Subcutaneous abdominal adipose tissue (tissue), 5 donors: ENCODE measurements at regions not wholly inside any gene's neighbourhood (a gene's known extent, or its start where the extent isn't known, plus 50 kb on each side); places are given as distances from the start of the nearest gene placed in this dataset.

ENCODE experiments used
- H3K27ac ChIP-seq: one replicate; pipeline ENCODE4 v1.7.0; 2013; ENCODE audit warnings: low read depth, mild to moderate bottlenecking, inconsistent platforms, low read length, moderate library complexity
- H3K27me3 ChIP-seq, 5 donors: one replicate each; pipeline ENCODE4 v1.7.0; 2013; ENCODE audit warnings: low read length in 5 of 5, inconsistent platforms in 1 of 5; ENCODE audit not compliant: control insufficient read depth in 5 of 5, insufficient read depth in 4 of 5
- H3K36me3 ChIP-seq, 5 donors: one replicate each; pipeline ENCODE4 v1.7.0; 2013; ENCODE audit warnings: low read length in 5 of 5; ENCODE audit not compliant: control insufficient read depth in 5 of 5, insufficient read depth in 5 of 5
- H3K4me1 ChIP-seq, 5 donors: one replicate each; pipeline ENCODE4 v1.7.0; 2013; ENCODE audit warnings: low read length in 5 of 5, mild to moderate bottlenecking in 3 of 5, moderate library complexity in 1 of 5; ENCODE audit not compliant: control insufficient read depth in 5 of 5, insufficient read depth in 5 of 5
- H3K4me3 ChIP-seq, 5 donors: one replicate each; pipeline ENCODE4 v1.7.0; 2013; ENCODE audit warnings: low read length in 5 of 5, low read depth in 1 of 5
- H3K9ac ChIP-seq, 5 donors: one replicate each; pipeline ENCODE4 v1.7.0; 2013; ENCODE audit warnings: low read length in 5 of 5, mild to moderate bottlenecking in 4 of 5, moderate library complexity in 3 of 5
- H3K9me3 ChIP-seq, 5 donors: one replicate each; pipeline ENCODE4 v1.7.0; 2013; ENCODE audit warnings: low read length in 5 of 5; ENCODE audit not compliant: control insufficient read depth in 5 of 5
- donor health status: healthy.
- donor health status: healthy.
- donor health status: healthy.
- donor health status: healthy.
- donor health status: healthy.

DNA sequence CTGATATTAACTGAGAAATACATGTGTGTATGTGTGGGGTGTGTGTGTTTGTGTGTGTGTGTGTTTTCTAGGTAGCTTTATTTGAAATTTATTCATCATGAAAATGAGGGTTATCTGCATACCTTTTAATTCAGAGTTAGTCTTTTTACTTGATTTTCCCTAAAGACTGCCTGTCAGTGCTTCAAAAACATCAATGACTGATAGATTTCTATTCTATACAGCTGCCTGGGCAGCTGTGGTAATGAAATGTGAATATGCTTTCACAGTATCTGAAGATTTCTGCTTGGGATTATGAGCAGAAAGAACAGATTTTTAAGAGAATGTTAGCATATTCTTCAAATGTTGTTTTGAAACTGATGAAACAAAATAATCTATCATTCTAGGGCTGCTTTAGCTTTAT lies 119.7 kb upstream of the ZRANB2 start:
- Histone ChIP-seq H3K27me3 (no peaks in the 10 kb centered on the region), H3K4me1 (no peaks in the 10 kb centered on the region), H3K9me3 (no peaks in the 10 kb centered on the region), H3K27ac (no peak overlapping the region), H3K9ac (no peak overlapping the region), H3K4me3 (no peak overlapping the region), H3K36me3 (no peaks in the 10 kb centered on the region)

DNA sequence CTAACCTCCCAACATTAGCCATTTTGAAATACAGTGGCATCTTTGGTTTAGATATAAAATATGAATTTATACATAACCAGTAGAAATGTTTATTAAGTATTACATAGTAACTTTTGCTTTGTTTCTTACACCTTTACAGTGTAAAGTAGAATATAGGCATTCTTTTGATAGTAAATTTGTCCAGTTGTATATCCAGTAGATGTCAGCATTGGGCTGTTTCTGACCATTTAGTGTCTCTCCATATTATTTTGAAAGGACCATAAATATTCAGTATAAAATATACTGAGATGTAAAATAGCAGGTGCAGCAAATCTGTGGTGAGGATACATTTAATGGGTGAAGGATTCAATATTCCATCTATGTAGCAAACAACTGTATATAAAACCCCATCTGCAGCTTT lies 115.8 kb upstream of the ZRANB2 start:
- Histone ChIP-seq H3K9me3 (no peaks in the 10 kb centered on the region), H3K27me3 (no peaks in the 10 kb centered on the region), H3K27ac (no peak overlapping the region), H3K9ac (no peak overlapping the region), H3K36me3 (no peaks in the 10 kb centered on the region), H3K4me3 (no peak overlapping the region), H3K4me1 (no peaks in the 10 kb centered on the region)

DNA sequence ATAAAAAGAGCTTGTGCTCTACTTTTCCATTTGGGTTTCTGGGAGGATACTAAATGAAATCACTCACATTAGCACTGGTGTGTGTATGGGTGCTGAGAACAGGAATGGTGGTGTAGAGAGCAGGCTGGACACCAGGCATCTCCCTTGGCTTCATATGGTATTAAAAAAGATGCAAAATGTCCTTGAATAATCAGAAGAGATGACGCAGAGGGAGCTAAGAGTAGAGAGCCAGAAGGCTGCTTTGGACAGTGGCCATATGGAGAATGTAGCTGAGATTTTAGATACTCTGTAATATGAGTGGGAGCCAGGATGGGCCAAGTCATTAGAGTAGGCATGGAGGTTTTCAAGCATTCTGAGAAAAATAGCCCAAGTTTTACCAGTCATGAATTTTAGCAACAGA lies 112.3 kb upstream of the ZRANB2 start:
- Histone ChIP-seq H3K9me3 (no peaks in the 10 kb centered on the region), H3K4me1 (no peaks in the 10 kb centered on the region), H3K27ac (no peak overlapping the region), H3K4me3 (no peak overlapping the region), H3K9ac (no peak overlapping the region), H3K27me3 (no peaks in the 10 kb centered on the region), H3K36me3 (no peaks in the 10 kb centered on the region)

DNA sequence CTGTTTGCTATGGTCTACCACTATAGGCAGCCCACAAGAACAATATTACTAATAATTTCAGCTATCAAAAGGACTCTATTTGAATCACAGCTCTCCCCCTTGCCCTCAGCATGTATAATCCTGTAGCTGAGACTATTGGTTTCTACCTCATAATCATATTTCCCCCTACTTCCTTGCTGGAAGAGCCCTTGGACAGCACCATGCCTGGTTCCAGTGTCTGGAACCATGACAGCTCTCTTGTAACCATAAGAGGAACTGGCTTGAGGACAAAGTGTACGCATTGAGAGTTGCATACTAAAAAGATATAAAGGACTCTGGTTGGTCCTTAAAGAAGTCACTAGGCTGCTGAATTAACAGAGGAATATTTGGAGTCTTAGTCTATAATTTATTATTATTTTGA lies 110.7 kb upstream of the ZRANB2 start:
- no peak overlapping the region for H3K9ac ChIP-seq
- no peaks in the 10 kb centered on the region for H3K9me3 ChIP-seq
- no peaks in the 10 kb centered on the region for H3K4me1 ChIP-seq
- no peak overlapping the region for H3K4me3 ChIP-seq
- no peaks in the 10 kb centered on the region for H3K36me3 ChIP-seq
- H3K27me3 ChIP-seq: no peaks in the 10 kb centered on the region
- no peak overlapping the region for H3K27ac ChIP-seq

DNA sequence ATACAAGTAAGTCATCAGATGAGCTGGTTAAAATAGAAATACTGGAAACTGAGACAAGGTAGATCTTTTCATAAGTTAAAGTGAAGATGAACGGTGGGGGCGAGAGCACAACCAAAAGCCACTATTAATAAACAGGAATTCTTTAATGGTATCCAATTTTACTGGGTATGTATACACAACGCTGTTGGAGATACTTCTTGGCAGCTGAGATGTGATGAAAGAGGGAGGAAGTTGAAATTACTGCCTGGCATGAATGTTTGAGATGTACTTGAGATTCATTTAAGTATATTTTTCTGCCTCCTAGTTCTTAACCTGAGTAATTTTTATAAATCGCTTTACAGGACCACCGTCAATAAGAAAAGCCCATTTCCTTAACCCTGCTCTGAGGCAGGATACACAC lies 110.0 kb upstream of the ZRANB2 start:
- Histone ChIP-seq H3K9ac (no peak overlapping the region), H3K4me1 (no peaks in the 10 kb centered on the region), H3K4me3 (no peak overlapping the region), H3K36me3 (no peaks in the 10 kb centered on the region), H3K27me3 (no peaks in the 10 kb centered on the region), H3K9me3 (peaks cover 0 to 2% (median 0%) of the 10 kb centered on the region in 5 donors), H3K27ac (no peak overlapping the region)

DNA sequence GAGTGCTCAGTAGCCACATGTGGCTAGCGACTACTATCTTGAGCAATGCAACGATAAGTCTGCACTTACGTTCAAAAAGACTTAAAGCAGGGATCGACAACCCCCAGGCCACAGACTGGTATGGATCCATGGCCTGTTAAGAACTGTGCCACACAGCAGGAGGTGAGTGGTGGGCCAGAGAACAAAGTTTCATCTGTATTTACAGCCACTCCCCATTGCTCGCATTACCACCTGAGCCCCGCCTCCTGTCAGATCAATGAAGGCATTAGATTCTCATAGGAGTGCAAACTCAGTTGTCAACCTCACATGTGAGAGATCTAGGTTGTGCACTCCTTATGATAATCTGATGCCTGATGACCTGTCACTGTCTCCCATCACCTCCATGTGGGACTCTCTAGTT lies 103.6 kb upstream of the ZRANB2 start:
- H3K9ac ChIP-seq: no peak overlapping the region
- H3K36me3 ChIP-seq: no peaks in the 10 kb centered on the region
- peaks cover 0 to 2% (median 0%) of the 10 kb centered on the region in 5 donors for H3K9me3 ChIP-seq
- no peaks in the 10 kb centered on the region for H3K27me3 ChIP-seq
- no peaks in the 10 kb centered on the region for H3K4me1 ChIP-seq
- H3K27ac ChIP-seq: no peak overlapping the region
- H3K4me3 ChIP-seq: no peak overlapping the region

DNA sequence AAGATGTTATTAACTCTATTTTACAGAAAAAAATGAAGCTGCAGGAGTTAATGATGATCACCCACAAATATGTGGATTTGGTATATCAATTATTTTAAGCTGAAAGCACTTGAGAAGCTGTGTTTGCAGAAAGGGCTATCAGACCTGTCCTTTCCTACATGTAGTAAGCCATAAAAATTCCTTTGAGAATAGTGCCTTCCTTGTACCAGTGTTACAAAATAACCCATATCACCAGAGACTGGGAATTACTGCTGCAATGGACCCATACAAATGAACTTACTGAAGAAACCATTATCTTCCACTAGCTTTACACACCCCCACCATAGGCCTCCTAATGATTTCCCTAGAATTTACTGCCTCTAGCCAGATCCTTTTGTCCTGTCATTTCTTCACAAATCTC lies 99.2 kb upstream of the ZRANB2 start:
- H3K9me3 ChIP-seq: no peaks in the 10 kb centered on the region
- no peak overlapping the region for H3K4me3 ChIP-seq
- no peak overlapping the region for H3K27ac ChIP-seq
- H3K4me1 ChIP-seq: no peaks in the 10 kb centered on the region
- no peaks in the 10 kb centered on the region for H3K36me3 ChIP-seq
- no peak overlapping the region for H3K9ac ChIP-seq
- H3K27me3 ChIP-seq: no peaks in the 10 kb centered on the region

DNA sequence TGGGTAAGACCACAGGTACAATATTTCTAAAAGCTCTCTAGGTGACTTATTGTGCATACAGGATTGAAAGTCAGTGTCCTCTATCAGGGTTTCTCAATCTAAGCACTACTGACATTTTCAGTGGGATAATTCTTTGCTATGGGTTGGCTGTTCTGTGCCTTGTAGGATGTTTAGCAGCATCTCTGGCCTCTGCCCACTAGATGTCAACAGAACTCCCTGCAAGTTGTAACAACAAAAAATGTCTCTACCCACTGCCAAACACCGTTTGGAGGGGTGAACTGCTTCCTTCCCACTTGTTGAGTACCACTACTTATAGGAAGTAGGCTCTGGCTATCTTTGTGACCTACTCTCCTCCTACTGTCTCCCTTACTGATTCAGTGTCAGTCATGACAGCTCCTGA lies 90.1 kb upstream of the ZRANB2 start:
- H3K9me3 ChIP-seq: peaks cover 0 to 4% (median 0%) of the 10 kb centered on the region in 5 donors
- no peaks in the 10 kb centered on the region for H3K36me3 ChIP-seq
- H3K4me1 ChIP-seq: no peaks in the 10 kb centered on the region
- no peak overlapping the region for H3K9ac ChIP-seq
- no peak overlapping the region for H3K4me3 ChIP-seq
- no peaks in the 10 kb centered on the region for H3K27me3 ChIP-seq
- H3K27ac ChIP-seq: no peak overlapping the region

DNA sequence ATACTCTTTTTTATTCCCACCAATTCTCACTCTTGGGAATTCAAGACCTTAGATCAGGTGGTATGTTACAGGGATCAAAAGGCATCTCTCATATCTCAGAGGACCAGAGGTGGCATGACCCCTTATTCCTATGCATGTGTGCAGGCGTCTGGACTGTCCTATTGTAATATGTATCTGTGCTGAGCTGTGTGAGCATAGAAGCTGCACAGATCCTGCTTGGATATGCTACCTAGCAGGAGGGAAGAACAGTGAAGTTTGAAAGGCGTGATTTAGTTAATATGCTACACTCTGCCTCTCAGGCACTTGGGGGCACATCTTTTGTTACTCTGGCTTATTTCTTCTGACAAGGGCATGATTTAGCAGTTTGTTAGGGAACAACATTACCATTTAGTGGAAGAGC lies 86.7 kb upstream of the ZRANB2 start:
- Histone ChIP-seq H3K9me3 (no peaks in the 10 kb centered on the region), H3K9ac (no peak overlapping the region), H3K4me1 (no peaks in the 10 kb centered on the region), H3K27me3 (no peaks in the 10 kb centered on the region), H3K4me3 (no peak overlapping the region), H3K27ac (no peak overlapping the region), H3K36me3 (no peaks in the 10 kb centered on the region)

DNA sequence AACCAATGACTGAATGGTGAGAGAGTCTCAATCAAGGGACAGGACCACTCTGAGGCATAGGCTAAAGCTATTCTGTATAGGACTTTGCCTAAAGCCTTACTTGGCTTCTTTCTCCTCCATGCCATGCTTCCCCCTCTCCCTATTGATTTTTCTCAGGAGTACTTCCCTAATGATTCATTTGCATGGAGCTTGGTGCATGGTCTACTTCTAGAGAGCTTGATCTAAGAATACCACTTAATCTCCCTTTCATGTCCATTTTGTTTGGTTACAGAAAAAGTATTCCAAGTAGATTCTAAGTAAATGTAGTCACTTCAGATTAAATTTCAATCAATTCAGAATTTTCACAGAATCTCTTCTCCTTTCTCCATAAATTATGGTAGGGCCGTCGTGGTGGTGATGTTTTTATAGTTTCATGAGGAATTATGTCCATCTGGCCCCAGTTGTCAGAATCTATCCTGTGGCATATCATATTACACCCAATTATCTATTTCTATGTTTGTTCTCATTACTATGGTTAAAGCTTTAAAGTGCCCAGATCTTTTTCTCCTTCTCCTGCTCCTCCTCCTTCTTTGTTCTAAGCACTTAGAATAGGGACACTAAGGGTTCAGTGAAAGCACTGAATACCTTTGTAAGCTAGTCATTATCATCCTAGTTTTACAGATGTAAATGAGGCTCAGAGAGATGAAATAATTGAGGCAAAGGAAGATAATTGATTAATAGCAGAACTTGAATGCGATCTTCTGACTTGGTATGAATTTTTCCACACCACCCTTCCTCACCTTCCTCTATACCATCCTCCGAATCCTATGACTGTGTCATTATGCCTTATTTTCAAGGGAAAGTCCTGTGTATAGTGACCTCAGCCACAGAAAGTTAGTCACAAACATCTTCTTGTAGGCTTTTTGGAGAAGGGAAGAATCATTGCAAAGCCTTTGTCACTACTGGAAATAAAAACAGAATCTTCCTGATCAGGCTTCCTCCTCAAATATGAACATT lies 85.6 kb upstream of the ZRANB2 start:
- no peaks in the 10 kb centered on the region for H3K9me3 ChIP-seq

More for the DNA sequence above, 85.6 kb upstream of the ZRANB2 start:
- H3K9ac ChIP-seq: no peak overlapping the region
- H3K27ac ChIP-seq: no peak overlapping the region
- no peaks in the 10 kb centered on the region for H3K4me1 ChIP-seq
- H3K36me3 ChIP-seq: no peaks in the 10 kb centered on the region
- H3K4me3 ChIP-seq: no peak overlapping the region
- H3K27me3 ChIP-seq: no peaks in the 10 kb centered on the region
